BE2C (cell line): ENCODE measurements at regions not wholly inside any gene's neighbourhood (a gene's known extent, or its start where the extent isn't known, plus 50 kb on each side); places are given as distances from the start of the nearest gene placed in this dataset.

Experiments used
- DNase-seq: peaks from one replicate; pipeline ENCODE4 v3.0.0-alpha.2; 2020
- H3K27me3 ChIP-seq: fragments of 250-450 bp; sonication (Bioruptor Pico); 2 replicates; pipeline ENCODE4 v1.5.1; 2020; ENCODE audit warnings: mild to moderate bottlenecking
- H3K36me3 ChIP-seq: fragments of 250-450 bp; sonication (Bioruptor Pico); 2 replicates; pipeline ENCODE4 v1.5.1; 2020; ENCODE audit warnings: mild to moderate bottlenecking
- H3K4me1 ChIP-seq: fragments of 250-450 bp; sonication (Bioruptor Pico); 2 replicates; pipeline ENCODE4 v1.5.1; 2020
- H3K4me3 ChIP-seq: 2 replicates; pipeline ENCODE4 v1.5.1; 2011; ENCODE audit warnings: low read depth, low read length
- H3K9me3 ChIP-seq: fragments of 250-450 bp; sonication (Bioruptor Pico); 2 replicates; pipeline ENCODE4 v1.5.1; 2020
- TF ChIP-seq, protein P1 (sequence below): IDR thresholded peaks from 2 replicates; pipeline ENCODE4 v1.5.1; 2012; ENCODE audit warnings: mild to moderate bottlenecking, low read depth, low read length

DNA sequence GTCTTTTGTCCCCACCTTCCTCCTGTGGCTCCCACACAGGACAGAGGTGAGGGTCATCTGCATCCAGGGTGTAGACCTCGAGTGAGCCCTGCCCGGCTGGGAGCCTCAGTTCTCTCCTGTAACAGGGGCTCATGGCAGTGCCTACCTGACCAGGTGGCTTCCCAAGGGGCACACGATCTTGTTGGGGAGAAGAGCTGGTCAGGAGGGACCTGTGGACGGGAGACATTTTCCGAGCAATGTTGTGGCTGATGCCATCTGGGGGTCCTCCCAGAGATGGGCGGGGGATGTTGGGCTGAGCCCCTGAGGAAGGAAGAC is 51.9 kb downstream of the CEBPB start:
- H3K9me3 ChIP-seq = no peaks in the 10 kb centered on the region
- H3K4me3 ChIP-seq = no peak overlapping the region
- no peaks in the 10 kb centered on the region for H3K4me1 ChIP-seq
- no peak for DNase-seq
- no peaks in the 10 kb centered on the region for H3K27me3 ChIP-seq
- TF ChIP-seq, protein P1, sequence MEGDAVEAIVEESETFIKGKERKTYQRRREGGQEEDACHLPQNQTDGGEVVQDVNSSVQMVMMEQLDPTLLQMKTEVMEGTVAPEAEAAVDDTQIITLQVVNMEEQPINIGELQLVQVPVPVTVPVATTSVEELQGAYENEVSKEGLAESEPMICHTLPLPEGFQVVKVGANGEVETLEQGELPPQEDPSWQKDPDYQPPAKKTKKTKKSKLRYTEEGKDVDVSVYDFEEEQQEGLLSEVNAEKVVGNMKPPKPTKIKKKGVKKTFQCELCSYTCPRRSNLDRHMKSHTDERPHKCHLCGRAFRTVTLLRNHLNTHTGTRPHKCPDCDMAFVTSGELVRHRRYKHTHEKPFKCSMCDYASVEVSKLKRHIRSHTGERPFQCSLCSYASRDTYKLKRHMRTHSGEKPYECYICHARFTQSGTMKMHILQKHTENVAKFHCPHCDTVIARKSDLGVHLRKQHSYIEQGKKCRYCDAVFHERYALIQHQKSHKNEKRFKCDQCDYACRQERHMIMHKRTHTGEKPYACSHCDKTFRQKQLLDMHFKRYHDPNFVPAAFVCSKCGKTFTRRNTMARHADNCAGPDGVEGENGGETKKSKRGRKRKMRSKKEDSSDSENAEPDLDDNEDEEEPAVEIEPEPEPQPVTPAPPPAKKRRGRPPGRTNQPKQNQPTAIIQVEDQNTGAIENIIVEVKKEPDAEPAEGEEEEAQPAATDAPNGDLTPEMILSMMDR = no peak
- no peaks in the 10 kb centered on the region for H3K36me3 ChIP-seq

DNA sequence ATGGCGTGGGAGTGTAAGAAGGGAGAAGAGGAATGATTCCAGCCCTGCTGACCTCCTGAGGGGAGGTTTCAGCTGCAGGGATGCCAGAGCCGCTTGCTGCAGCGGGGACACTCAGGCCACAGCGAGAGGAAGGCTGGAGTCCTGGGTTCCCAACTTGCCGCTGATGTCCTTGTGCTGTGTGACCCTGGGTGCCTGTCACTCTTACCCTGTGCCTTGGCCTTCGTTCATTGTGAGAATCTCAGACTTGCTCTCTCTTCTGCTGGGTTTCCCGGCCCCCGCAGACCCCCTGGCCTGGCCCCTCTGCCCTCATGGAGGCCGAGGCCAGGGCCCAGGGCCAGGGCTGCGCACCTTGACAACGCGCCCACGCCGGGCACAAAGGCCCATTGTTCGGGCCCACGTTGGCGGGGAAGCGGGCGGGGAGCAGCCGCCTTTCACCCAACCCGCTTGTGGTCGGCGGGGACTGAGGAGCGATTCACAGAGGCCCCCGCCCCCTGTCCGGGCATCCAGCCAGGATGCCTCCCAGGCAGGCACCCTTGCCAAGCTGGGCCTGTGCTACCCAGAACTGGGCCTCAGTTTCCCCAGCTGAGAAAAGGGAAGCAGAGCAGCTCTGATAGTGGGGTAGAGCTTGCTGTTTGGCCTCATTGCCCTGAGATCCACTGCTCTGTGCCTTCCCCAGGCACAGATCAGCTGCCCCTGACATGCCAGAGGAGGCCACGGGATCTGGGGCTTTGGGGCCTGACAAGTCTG is 52.4 kb downstream of the CEBPB start:
- no peak overlapping the region for H3K4me3 ChIP-seq
- no peaks in the 10 kb centered on the region for H3K9me3 ChIP-seq
- H3K27me3 ChIP-seq = no peaks in the 10 kb centered on the region
- TF ChIP-seq, protein P1 = no peak
- no peaks in the 10 kb centered on the region for H3K36me3 ChIP-seq
- no peaks in the 10 kb centered on the region for H3K4me1 ChIP-seq
- no peak for DNase-seq

DNA sequence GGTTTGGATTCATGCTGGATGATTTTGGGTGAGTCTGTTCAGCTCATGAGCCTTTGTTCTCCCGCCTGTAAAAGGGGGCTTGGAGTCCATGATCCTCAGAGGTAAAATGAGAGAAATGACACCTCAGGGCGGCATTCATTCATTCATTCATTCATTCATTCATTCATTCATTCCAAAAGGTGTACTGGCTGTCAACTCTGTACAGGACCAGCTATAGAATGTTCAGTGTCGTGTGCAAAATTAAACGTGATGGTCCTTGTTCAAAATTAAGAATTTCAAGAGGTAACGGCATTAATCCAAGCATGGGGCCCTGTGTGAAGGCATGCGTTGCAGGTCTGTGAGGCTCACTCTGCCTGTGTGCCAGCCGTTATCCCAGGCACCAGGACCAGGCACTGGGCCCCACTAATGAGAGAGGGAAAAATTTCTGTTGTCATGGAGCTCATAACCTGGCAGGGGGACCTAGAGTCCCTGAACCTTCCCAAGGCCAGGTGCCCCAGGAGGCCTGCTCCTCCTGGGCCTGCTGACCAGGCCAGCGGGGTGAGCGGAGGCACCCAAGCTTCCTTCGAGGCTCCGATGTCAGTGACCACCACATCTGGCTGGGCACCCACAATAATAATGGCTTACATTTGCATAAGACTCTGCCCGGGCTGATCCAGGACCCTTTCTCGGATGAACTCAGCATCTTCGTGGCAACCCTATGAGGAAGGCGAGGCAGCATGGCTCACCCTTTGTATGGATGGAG is 53.2 kb downstream of the CEBPB start:
- Histone ChIP-seq H3K4me1 (no peaks in the 10 kb centered on the region), H3K36me3 (no peaks in the 10 kb centered on the region), H3K9me3 (no peaks in the 10 kb centered on the region), H3K27me3 (no peaks in the 10 kb centered on the region), H3K4me3 (no peak overlapping the region)
- TF ChIP-seq, protein P1 = no peak
- DNase-seq = no peak

DNA sequence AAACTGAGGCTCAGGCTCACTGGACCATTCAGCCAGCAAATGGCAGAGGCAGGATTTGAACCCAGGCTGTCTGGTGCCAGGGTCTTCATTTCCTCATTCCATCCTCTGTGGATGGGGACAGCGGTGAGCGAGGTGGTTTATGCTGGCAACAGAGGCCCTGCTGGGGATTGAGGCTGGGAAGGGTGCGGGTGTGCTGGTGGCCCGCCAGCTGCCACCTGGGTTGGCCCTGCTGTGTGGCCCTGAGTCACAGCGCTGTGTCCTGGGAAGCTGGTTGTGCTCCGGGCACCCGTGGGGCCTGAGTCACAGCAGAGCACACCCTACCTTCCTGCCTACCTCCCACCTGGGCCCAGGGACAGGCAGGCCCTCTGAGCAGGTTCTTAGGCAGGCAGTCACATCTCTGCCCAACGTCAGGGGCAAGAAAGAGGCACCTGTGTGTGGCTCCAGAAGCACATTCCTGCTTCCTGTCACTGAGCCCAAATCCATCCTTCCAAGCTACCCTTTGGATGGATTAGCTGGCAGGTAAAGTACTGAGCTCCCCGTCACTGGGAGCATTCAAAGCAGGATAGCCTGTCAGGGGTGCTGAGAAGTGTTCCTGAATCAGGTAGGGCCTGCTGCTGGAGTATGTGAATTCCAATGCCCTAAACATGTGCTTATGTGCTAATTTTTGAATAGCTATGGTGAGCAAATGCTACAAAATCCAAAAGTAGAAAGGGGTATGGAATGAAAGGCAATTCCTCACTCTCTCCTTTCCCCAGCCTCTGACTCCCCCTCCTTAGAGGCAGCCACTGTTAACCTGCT is 53.9 kb downstream of the CEBPB start:
- no peak overlapping the region for H3K4me3 ChIP-seq
- no peaks in the 10 kb centered on the region for H3K27me3 ChIP-seq
- no peaks in the 10 kb centered on the region for H3K4me1 ChIP-seq
- no peaks in the 10 kb centered on the region for H3K9me3 ChIP-seq
- DNase-seq = no peak
- no peaks in the 10 kb centered on the region for H3K36me3 ChIP-seq
- TF ChIP-seq, protein P1 = no peak

DNA sequence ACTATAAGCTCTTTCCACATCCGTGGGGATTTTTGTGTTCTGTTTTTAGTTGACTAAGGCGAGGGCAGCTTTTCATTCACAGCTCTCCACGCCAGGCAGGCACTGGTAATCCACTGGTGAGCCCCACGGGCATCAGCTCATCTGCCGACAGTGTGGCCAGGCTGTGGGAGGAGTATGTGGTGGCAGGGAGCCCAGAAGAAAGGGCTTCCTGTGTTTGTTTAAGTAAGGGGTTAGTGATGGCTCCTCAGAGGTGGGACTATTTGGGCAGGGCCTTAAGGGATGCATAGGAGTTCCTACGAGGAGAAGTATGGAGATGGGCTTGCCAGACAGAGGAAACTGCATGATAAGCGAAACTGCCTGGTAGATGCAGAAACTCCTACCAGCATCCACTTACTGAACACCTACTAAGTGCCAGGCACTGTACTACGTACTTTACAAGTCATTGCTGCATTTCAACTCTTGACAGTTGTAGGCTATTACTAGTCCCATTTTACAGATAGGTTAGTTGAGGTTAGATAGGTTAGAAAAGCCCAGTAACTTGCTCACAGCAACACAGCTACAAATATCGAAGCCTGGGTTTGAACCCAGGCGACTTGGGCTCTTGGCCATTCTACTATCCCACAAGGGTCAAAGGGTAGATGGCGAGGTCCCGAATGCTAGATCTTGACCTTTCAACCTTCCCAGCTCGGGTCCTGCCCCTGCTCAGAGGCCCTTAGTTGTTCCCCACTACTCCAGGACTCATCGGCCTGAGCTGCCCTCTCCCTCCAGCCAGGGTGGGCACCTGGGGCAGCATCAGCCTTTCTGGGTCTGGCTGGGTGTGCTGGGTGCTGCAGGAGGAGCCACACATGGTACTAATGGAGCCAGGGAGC is 55.1 kb downstream of the CEBPB start:
- peak; percentile 40 for DNase-seq
- no peak overlapping the region for H3K4me3 ChIP-seq
- H3K36me3 ChIP-seq = no peaks in the 10 kb centered on the region
- H3K27me3 ChIP-seq = no peaks in the 10 kb centered on the region
- TF ChIP-seq, protein P1 = no peak
- no peaks in the 10 kb centered on the region for H3K4me1 ChIP-seq
- no peaks in the 10 kb centered on the region for H3K9me3 ChIP-seq
